GM12874 (cell line): ENCODE measurements at regions not wholly inside any gene's neighbourhood (a gene's known extent, or its start where the extent isn't known, plus 50 kb on each side); places are given as distances from the start of the nearest gene placed in this dataset.

ENCODE experiments used
- TF ChIP-seq, protein P1 (sequence below): IDR thresholded peaks from 2 replicates; pipeline ENCODE4 v1.5.1; 2011; ENCODE audit warnings: low read depth, mild to moderate bottlenecking, control low read depth, low read length, moderate library complexity; ENCODE audit not compliant: insufficient read depth

- TF ChIP-seq, protein P1, sequence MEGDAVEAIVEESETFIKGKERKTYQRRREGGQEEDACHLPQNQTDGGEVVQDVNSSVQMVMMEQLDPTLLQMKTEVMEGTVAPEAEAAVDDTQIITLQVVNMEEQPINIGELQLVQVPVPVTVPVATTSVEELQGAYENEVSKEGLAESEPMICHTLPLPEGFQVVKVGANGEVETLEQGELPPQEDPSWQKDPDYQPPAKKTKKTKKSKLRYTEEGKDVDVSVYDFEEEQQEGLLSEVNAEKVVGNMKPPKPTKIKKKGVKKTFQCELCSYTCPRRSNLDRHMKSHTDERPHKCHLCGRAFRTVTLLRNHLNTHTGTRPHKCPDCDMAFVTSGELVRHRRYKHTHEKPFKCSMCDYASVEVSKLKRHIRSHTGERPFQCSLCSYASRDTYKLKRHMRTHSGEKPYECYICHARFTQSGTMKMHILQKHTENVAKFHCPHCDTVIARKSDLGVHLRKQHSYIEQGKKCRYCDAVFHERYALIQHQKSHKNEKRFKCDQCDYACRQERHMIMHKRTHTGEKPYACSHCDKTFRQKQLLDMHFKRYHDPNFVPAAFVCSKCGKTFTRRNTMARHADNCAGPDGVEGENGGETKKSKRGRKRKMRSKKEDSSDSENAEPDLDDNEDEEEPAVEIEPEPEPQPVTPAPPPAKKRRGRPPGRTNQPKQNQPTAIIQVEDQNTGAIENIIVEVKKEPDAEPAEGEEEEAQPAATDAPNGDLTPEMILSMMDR = no peak
These were observed 341.6 kb upstream of the MEIS1 start for GRCh38 chr2:66093371-66093770.

DNA sequence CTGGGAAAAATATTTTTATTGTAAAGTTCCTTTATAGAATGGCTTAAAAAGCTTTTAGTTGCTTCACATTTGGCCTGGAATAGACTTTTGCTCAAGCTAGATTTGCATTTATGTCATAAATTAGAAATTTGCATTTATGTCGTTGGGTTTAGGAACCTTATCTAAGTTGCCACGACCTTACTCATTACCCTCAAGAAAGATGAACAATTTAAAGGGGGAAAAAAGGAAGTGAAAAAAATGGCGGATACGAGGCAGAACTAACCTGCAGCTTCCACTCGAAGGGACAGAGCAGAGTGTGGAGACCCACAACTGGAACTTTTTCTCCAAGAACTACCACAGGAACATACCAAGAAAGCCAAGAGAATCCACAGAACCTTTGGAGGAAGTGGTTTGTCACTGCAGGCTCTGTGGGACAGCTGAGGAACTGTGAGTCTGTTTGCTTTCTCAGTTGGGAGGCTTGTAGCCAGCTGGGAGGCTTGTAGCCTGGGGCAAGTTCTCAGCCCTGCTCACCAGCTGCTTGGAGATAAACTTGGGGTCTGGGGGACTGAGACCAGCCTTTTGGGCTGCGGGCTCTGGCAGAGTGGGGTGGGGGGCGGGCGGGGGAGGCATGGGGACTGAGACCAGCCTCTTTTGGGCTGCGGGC is 349.9 kb upstream of the MEIS1 start:
- TF ChIP-seq, protein P1 = no peak

GRCh38 chr2:66082581-66082980 is 352.3 kb upstream of the MEIS1 start:
- TF ChIP-seq, protein P1 = no peak

DNA sequence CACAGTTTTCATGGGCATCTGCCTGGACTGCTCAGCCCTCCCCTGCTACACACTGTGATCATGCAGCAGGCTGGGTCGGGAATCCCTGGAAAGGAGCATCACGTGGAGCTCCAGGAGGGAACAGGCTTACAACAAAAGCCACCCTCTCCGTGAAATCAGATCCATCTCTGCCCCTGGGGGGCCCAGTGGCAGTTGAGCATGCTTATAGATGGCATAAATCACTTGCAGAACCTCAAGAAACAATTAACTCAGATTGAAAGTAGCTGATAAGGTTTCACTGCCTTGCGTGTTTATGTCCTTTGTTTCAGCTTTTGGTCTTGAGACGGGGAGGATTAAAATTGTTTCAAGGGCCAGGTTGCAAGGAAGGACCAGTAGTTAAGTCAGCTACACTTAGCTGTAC is 354.8 kb upstream of the MEIS1 start:
- TF ChIP-seq, protein P1 = no peak

DNA sequence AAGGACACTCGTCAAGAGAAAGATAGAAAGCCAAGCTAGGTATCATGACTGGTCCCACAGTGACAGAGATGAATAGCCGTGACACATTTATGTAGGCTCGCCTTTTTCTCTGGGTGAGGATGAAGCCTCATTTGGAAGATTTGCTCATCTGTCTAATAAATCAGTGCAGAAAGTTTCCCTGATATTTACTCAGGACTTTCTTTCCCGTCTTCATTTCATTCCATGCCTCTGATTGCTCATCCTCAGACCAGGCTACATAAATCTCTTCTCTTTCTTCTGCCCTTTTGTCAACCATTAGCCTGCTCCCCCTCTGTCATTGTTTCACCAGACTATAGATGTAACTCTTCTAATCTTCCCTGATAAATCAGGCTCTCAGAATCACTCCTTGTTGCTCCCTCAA is 361.8 kb upstream of the MEIS1 start:
- TF ChIP-seq, protein P1 = no peak

GRCh38 chr2:66070721-66071602 is 364.0 kb upstream of the MEIS1 start:
- TF ChIP-seq, protein P1 = no peak

GRCh38 chr2:66069937-66070720 is 364.8 kb upstream of the MEIS1 start:
- TF ChIP-seq, protein P1 = no peak
